GM12878 (cell line): ENCODE measurements at regions not wholly inside any gene's neighbourhood (a gene's known extent, or its start where the extent isn't known, plus 50 kb on each side); places are given as distances from the start of the nearest gene placed in this dataset.

ENCODE experiments used
- ATAC-seq: fragments of 200-7000 bp; cut with Tn5 transposase; 3 replicates; pipeline ENCODE4 v1.9.1; 2020; ENCODE audit warnings: mild to moderate bottlenecking, moderate library complexity
- BruUV-seq: library from RNA; stranded (reverse); fragments of 400-500 nt; replicated peaks from 2 replicates; lab custom pipeline; 2021; lab: Mats Ljungman, UMichigan
- CTCF ChIA-PET: fragments of 300-600 bp; sonication (Branson Sonifier 250); formaldehyde crosslinking; extraction: SDS; loops from one replicate; lab custom pipeline; 2021; ENCODE audit warnings: inconsistent platforms; lab: Yijun Ruan, JAX
- POLR2A ChIA-PET: fragments of 350-600 bp; formaldehyde crosslinking; extraction: SDS; loops from one replicate; lab custom pipeline; 2021; ENCODE audit warnings: inconsistent platforms; lab: Charles Lee
- RAD21 ChIA-PET: fragments of 300-600 bp; sonication (Branson Sonifier 250); formaldehyde crosslinking; loops from one replicate; lab custom pipeline; 2023; ENCODE audit warnings: antibody characterized with exemption; ENCODE audit not compliant: unreplicated experiment; lab: Charles Lee
- SMC1A ChIA-PET: fragments of 300-600 bp; sonication (Branson Sonifier 250); formaldehyde crosslinking; loops from one replicate; lab custom pipeline; 2023; ENCODE audit not compliant: unreplicated experiment, uncharacterized antibody; lab: Charles Lee
- DNase-seq: peaks from one replicate; pipeline ENCODE4 v3.0.0-alpha.2; 2011; ENCODE audit warnings: low read depth, low spot score
- FAIRE-seq: peaks from 3 replicates; lab custom pipeline; 2011; peaks lifted over from hg19 to GRCh38; lab: Jason Lieb, UNC
- H2AFZ ChIP-seq: 2 replicates; pipeline ENCODE4 v1.6.0; 2011; ENCODE audit warnings: low read depth, low read length, control low read depth; ENCODE audit not compliant: control insufficient read depth
- H3K27ac ChIP-seq: 2 replicates; pipeline ENCODE4 v1.5.1; 2011; ENCODE audit warnings: control low read depth; ENCODE audit not compliant: control insufficient read depth, insufficient read depth
- H3K27me3 ChIP-seq, 2 experiments: replicated peaks in 1 of 2; 2 replicates each; pipeline versions ENCODE4 v1.6.0 to v1.6.1; 2011; ENCODE audit warnings: low read length in 1 of 2; ENCODE audit not compliant: control insufficient read depth in 2 of 2, insufficient read depth in 2 of 2
- H3K36me3 ChIP-seq, 2 experiments: 2 replicates each; pipeline ENCODE4 v1.5.1; 2011; ENCODE audit warnings: low read length in 1 of 2; ENCODE audit not compliant: control insufficient read depth in 2 of 2, insufficient read depth in 2 of 2
- H3K4me1 ChIP-seq: 2 replicates; pipeline ENCODE4 v1.6.1; 2011; ENCODE audit warnings: mild to moderate bottlenecking, low read length, moderate library complexity, mixed read lengths; ENCODE audit not compliant: control insufficient read depth, insufficient read depth
- H3K4me2 ChIP-seq: 2 replicates; pipeline ENCODE4 v1.6.0; 2011; ENCODE audit warnings: control low read depth; ENCODE audit not compliant: control insufficient read depth, insufficient read depth
- H3K4me3 ChIP-seq: fragments of 200-600 bp; sonication (generic); 2 replicates; pipeline ENCODE4 v1.5.1; 2016
- H3K79me2 ChIP-seq: 2 replicates; pipeline ENCODE4 v1.6.0; 2011; ENCODE audit warnings: low read length; ENCODE audit not compliant: control insufficient read depth, insufficient read depth
- H3K9ac ChIP-seq: 2 replicates; pipeline ENCODE4 v1.8.0; 2011; ENCODE audit warnings: low read length, control low read depth, mixed read lengths; ENCODE audit not compliant: control insufficient read depth, insufficient read depth
- H3K9me3 ChIP-seq: replicated peaks from 3 replicates; pipeline ENCODE4 v1.5.1; 2011; ENCODE audit warnings: mild to moderate bottlenecking, low read length; ENCODE audit not compliant: control insufficient read depth, insufficient read depth
- H4K20me1 ChIP-seq: 2 replicates; pipeline ENCODE4 v1.6.0; 2011; ENCODE audit not compliant: control insufficient read depth, insufficient read depth
- CBFB ChIP-seq: IDR thresholded peaks from 2 replicates; pipeline ENCODE4 v1.6.1; 2016; ENCODE audit warnings: antibody characterized with exemption, low read depth
- CHD1 ChIP-seq: IDR thresholded peaks from 2 replicates; pipeline ENCODE4 v1.6.1; 2012; ENCODE audit warnings: low read depth, low read length, improper control_type of control experiment
- HSF1 ChIP-seq: fragments of 150-350 bp; IDR thresholded peaks from 2 replicates; pipeline ENCODE4 v1.6.1; 2014; ENCODE audit warnings: mild to moderate bottlenecking, low read depth, low read length
- RAD21 ChIP-seq: IDR thresholded peaks from 2 replicates; pipeline ENCODE4 v1.6.1; 2011; ENCODE audit warnings: mild to moderate bottlenecking, low read depth, low read length, moderate library complexity; ENCODE audit not compliant: insufficient read depth
- ZBTB4 ChIP-seq: fragments of 450-650 bp; formaldehyde crosslinking; IDR thresholded peaks from 2 replicates; pipeline ENCODE4 v1.4.0; 2022; ENCODE audit warnings: mild to moderate bottlenecking, moderate library complexity
- ZNF217 ChIP-seq: fragments of 450-650 bp; IDR thresholded peaks from 2 replicates; pipeline ENCODE4 v1.6.1; 2017; ENCODE audit warnings: antibody characterized with exemption, mild to moderate bottlenecking
- WGBS: methylation state at CpG from one replicate; pipeline ENCODE4 v1.1.6; 2016; ENCODE audit warnings: low lambda C conversion rate; ENCODE audit not compliant: insufficient replicate concordance, insufficient coverage; ENCODE audit errors: missing lambda C conversion rate; 5-methylcytosine and 5-hydroxymethylcytosine counted together
- in situ Hi-C: fragments of 300-500 bp; cut with MboI; formaldehyde crosslinking; loops from 9 replicates; pipeline ENCODE4 v1.14.3; 2018; ENCODE audit warnings: mixed read lengths
- intact Hi-C: fragments of 100-400 bp; cut with micrococcal nuclease; formaldehyde crosslinking; loops from one replicate; pipeline ENCODE4 v1.14.2; 2022; ENCODE audit not compliant: unreplicated experiment
- TF ChIP-seq, protein P1 (sequence below), 3 experiments: IDR thresholded peaks in 2 of 3; conservative IDR thresholded peaks in 1 of 3; 2 replicates each; pipeline ENCODE4 v1.5.1; 2011; ENCODE audit warnings: low read depth in 3 of 3, low read length in 3 of 3, mild to moderate bottlenecking in 3 of 3, control low read depth in 2 of 3, moderate library complexity in 2 of 3, inconsistent platforms in 1 of 3, mixed read lengths in 1 of 3; ENCODE audit not compliant: control insufficient read depth in 2 of 3, insufficient read depth in 1 of 3; ENCODE audit errors: extremely low read depth in 1 of 3

DNA sequence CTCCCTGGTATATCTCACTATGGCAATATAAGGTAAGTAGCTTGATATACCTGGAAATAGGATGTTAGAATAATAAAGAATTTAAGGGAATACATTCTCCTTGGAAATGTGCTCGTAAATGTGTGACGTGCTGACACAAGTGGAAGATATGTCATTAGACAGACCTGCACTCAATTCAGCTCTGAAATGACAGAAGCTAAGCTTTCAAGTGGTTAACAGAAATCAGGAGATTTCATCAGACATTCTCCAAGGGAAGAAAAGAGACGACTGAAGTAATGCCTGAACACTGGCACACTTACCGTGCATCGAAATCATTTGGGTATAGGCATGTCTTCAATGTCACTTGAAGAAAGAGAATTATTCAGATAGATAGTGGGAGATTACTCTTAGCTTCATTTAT is 933.3 kb upstream of the CTNND2 start:
- ChIA-PET CTCF (interaction anchor here (1.1 kb wide), 1 partner anchor 33 kb away, joined by 3 read pairs; no protein-coding TSS in a partner anchor), RAD21 (no interaction called here), POLR2A (no interaction called here), SMC1A (interaction anchor here (1.6 kb wide), 1 partner anchor 12 kb away, joined by 3 read pairs; no protein-coding TSS in a partner anchor)
- in situ Hi-C loops (no loop called here), intact Hi-C loops (no loop called here)
- Histone ChIP-seq H3K9ac (no peak overlapping the region), H3K27ac (no peak overlapping the region), H3K4me2 (no peak overlapping the region), H3K4me3 (no peak overlapping the region), H4K20me1 (no peaks in the 10 kb centered on the region), H3K27me3 (no peaks in the 10 kb centered on the region), H3K4me1 (no peaks in the 10 kb centered on the region), H3K36me3 (no peaks in the 10 kb centered on the region), H2AFZ (no peak overlapping the region), H3K9me3 (no peaks in the 10 kb centered on the region), H3K79me2 (no peaks in the 10 kb centered on the region)
- DNase-seq (no peak), ATAC-seq (no peak), FAIRE-seq (no peak)
- no peak for TF ChIP-seq HSF1
- TF ChIP-seq ZBTB4 (CRISPR knock-in tag): no peak
- TF ChIP-seq RAD21: no peak
- no peak for TF ChIP-seq ZNF217
- TF ChIP-seq CHD1: no peak
- TF ChIP-seq, protein P1, sequence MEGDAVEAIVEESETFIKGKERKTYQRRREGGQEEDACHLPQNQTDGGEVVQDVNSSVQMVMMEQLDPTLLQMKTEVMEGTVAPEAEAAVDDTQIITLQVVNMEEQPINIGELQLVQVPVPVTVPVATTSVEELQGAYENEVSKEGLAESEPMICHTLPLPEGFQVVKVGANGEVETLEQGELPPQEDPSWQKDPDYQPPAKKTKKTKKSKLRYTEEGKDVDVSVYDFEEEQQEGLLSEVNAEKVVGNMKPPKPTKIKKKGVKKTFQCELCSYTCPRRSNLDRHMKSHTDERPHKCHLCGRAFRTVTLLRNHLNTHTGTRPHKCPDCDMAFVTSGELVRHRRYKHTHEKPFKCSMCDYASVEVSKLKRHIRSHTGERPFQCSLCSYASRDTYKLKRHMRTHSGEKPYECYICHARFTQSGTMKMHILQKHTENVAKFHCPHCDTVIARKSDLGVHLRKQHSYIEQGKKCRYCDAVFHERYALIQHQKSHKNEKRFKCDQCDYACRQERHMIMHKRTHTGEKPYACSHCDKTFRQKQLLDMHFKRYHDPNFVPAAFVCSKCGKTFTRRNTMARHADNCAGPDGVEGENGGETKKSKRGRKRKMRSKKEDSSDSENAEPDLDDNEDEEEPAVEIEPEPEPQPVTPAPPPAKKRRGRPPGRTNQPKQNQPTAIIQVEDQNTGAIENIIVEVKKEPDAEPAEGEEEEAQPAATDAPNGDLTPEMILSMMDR (IDR thresholded peaks at IDR 0.05 in 2 of 3, conservative IDR thresholded peaks at IDR 0.05 in 1 of 3; ENCODE audit: control insufficient read depth in 2 of 3, extremely low read depth in 1 of 3, insufficient read depth in 1 of 3, low read depth in 3 of 3, low read length in 3 of 3): no peak
- no peak for TF ChIP-seq CBFB
- WGBS: 18% methylated on average over 5 of the region's 5 CpGs
- BruUV-seq: no TSS peak
